Breast epithelium (tissue), 4 donors: ENCODE measurements at regions not wholly inside any gene's neighbourhood (a gene's known extent, or its start where the extent isn't known, plus 50 kb on each side); places are given as distances from the start of the nearest gene placed in this dataset.

ENCODE experiments used
- DNase-seq, 2 donors: peaks; one replicate each; pipeline ENCODE4 v3.0.0-alpha.2; 2019; ENCODE audit warnings: low spot score in 2 of 2
- H3K27ac ChIP-seq, 2 donors: fragments of 200-600 bp; sonication (generic) in 1 of 2; one replicate each; pipeline ENCODE4 v1.5.1; 2016 to 2019; ENCODE audit warnings: mild to moderate bottlenecking in 1 of 2
- H3K27me3 ChIP-seq, 2 donors: fragments of 200-600 bp; sonication (generic) in 1 of 2; one replicate each; pipeline versions ENCODE4 v1.5.1 to v1.6.0; 2017 to 2019; ENCODE audit warnings: control low read depth in 1 of 2, mild to moderate bottlenecking in 1 of 2
- H3K36me3 ChIP-seq: fragments of 200-600 bp; one replicate; pipeline ENCODE4 v1.5.1; 2019
- H3K4me1 ChIP-seq, 2 donors: fragments of 200-600 bp; sonication (generic); one replicate each; pipeline ENCODE4 v1.5.1; 2016 to 2019; ENCODE audit warnings: control low read depth in 1 of 2
- H3K4me3 ChIP-seq, 3 donors: fragments of 200-600 bp; sonication (generic); 1 replicate in 2 of 3; 2 replicates in 1 of 3; pipeline ENCODE4 v1.5.1; 2016 to 2019; ENCODE audit warnings: mild to moderate bottlenecking in 3 of 3, moderate library complexity in 2 of 3
- H3K9me3 ChIP-seq, 2 donors: fragments of 200-600 bp; sonication (generic) in 1 of 2; one replicate each; pipeline ENCODE4 v1.5.1; 2016 to 2019; ENCODE audit warnings: control low read depth in 1 of 2
- POLR2A ChIP-seq: fragments of 450-650 bp; IDR thresholded peaks from one replicate; pipeline ENCODE4 v1.6.1; 2016; ENCODE audit warnings: antibody characterized with exemption, mild to moderate bottlenecking, moderate library complexity
- POLR2AphosphoS5 ChIP-seq, 3 donors: sonication (generic); formaldehyde crosslinking; IDR thresholded peaks; one replicate each; pipeline ENCODE4 v1.6.1; 2017; ENCODE audit warnings: antibody characterized with exemption in 3 of 3
- intact Hi-C: fragments of 100-400 bp; cut with DNase I; formaldehyde crosslinking; loops from one replicate; pipeline ENCODE4 v1.15.1; 2023; ENCODE audit warnings: low total_unique reads
- TF ChIP-seq, protein P1 (sequence below), 3 donors: fragments of 450-650 bp; IDR thresholded peaks; one replicate each; pipeline ENCODE4 v1.5.1; 2016 to 2017; ENCODE audit warnings: antibody characterized with exemption in 3 of 3, mild to moderate bottlenecking in 3 of 3, moderate library complexity in 3 of 3

DNA sequence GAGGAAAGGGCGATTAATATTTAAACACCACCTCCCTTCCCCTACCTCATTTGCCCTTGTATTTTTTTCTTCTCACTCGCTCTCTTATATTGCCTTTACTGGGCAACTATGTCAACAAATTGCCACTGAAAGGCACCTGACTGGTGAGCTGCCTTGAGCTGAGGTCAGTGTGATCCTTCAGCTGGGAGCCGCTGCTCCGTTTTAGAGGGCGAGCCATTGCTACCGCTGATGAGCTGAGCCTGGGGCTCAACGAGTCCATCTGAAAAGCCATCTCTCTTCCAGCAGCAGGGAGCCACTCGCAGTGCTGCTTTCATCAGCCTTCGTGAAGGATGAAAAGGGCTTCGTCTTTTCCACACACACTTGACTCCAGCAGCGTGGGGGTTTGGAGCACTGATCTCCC lies 108.0 kb upstream of the KIF26B start:
- H3K27me3 ChIP-seq: no peaks in the 10 kb centered on the region
- intact Hi-C loops: no loop called here
- no peak overlapping the region for H3K27ac ChIP-seq
- H3K4me1 ChIP-seq: no peaks in the 10 kb centered on the region
- H3K9me3 ChIP-seq: no peaks in the 10 kb centered on the region
- TF ChIP-seq, protein P1, sequence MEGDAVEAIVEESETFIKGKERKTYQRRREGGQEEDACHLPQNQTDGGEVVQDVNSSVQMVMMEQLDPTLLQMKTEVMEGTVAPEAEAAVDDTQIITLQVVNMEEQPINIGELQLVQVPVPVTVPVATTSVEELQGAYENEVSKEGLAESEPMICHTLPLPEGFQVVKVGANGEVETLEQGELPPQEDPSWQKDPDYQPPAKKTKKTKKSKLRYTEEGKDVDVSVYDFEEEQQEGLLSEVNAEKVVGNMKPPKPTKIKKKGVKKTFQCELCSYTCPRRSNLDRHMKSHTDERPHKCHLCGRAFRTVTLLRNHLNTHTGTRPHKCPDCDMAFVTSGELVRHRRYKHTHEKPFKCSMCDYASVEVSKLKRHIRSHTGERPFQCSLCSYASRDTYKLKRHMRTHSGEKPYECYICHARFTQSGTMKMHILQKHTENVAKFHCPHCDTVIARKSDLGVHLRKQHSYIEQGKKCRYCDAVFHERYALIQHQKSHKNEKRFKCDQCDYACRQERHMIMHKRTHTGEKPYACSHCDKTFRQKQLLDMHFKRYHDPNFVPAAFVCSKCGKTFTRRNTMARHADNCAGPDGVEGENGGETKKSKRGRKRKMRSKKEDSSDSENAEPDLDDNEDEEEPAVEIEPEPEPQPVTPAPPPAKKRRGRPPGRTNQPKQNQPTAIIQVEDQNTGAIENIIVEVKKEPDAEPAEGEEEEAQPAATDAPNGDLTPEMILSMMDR (IDR thresholded peaks at IDR 0.05): no peak
- no peak for TF ChIP-seq POLR2AphosphoS5 (IDR thresholded peaks at IDR 0.05)
- no peak for TF ChIP-seq POLR2A
- H3K36me3 ChIP-seq: no peaks in the 10 kb centered on the region
- no peak overlapping the region for H3K4me3 ChIP-seq
- no peak for DNase-seq

DNA sequence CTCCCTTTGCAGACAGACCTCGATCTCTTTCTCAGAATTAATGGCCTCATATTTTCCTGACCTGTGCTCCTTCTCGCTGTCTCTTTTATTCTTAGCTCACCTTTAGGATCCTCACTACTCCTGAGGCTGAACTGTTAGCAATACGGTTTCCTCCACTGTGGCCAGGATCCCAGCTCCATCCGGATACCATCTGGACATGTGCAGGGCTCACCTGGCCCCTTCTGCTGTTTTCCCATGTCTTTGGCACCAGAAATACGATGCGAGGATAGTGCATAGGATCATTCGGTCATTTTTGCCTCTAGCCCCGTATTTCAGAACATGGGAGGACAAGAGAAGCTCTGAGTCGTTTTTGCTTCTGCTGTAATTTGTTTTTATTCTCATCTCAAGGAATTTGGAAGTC lies 108.5 kb upstream of the KIF26B start:
- Histone ChIP-seq H3K4me1 (no peaks in the 10 kb centered on the region), H3K36me3 (no peaks in the 10 kb centered on the region), H3K4me3 (no peak overlapping the region), H3K9me3 (no peaks in the 10 kb centered on the region), H3K27me3 (no peaks in the 10 kb centered on the region), H3K27ac (no peak overlapping the region)
- no peak for TF ChIP-seq POLR2AphosphoS5 (IDR thresholded peaks at IDR 0.05)
- TF ChIP-seq, protein P1 (IDR thresholded peaks at IDR 0.05): no peak
- TF ChIP-seq POLR2A: no peak
- no peak for DNase-seq
- intact Hi-C loops: no loop called here

DNA sequence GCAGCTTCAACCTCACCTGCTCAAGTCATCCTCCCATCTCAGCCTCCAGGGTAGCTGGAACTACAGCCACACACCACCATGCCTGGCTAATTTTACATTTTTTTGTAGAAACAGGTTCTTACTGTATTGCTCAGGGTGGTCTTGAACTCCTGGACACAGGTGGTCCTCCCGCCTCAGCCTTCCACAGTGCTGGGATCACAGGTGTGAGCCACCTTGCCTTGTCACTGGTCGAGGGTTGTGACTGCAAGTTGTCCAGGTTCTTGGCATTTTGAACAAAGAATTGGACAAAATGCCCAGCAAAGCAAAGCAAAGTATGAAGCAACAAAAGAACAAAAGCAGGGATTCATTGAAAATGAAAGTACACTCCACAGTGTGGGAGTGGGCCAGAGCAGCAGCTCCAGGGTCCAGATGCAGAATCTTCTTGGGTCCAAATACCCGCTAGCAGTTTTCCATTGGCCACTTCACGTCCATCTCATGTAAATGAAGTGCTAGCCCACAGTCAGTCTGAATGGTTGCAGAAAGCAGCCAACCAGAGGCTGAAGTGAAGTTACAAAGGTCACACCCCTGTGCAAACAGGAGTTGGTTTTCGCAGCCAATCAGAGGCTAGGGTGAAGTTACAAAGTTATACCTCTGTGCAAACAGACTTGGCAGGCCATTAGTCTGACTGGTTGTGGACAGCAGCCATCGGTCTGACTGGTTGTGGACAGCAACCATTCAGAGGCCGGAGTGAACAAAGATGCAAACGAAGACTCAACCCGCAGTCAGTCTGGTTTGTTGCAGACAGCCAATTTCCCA lies 109.5 kb upstream of the KIF26B start:
- Histone ChIP-seq H3K27me3 (no peaks in the 10 kb centered on the region), H3K4me3 (peak overlapping the region in 2 of 3 donors; percentile 39 to 46), H3K4me1 (no peaks in the 10 kb centered on the region), H3K36me3 (no peaks in the 10 kb centered on the region), H3K9me3 (no peaks in the 10 kb centered on the region), H3K27ac (peak overlapping the region; percentile 57 to 73)
- TF ChIP-seq POLR2AphosphoS5 (IDR thresholded peaks at IDR 0.05) (no peak), POLR2A (no peak)
- TF ChIP-seq, protein P1 (IDR thresholded peaks at IDR 0.05): no peak
- DNase-seq: peak in 1 of 2 donors; percentile 58
- intact Hi-C loops: no loop called here

DNA sequence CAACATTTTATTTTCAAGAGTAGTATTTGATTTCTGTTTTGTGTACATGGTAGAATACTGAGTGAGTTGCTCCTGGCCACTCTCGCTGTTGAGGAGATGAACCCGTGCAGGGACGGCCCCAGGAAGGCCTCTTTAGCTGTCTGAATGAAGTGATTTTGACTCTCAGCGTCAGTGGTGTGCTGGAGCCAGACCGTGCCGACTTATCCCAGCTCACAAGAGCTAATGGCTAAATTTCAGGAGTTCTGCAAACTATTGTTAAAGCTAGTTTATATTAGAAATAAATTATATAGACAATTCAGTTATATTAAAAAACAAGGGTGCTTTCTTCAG lies 111.2 kb upstream of the KIF26B start:
- TF ChIP-seq POLR2A: no peak
- no peak overlapping the region for H3K27ac ChIP-seq
- no peaks in the 10 kb centered on the region for H3K4me1 ChIP-seq
- H3K27me3 ChIP-seq: no peaks in the 10 kb centered on the region
- H3K36me3 ChIP-seq: no peaks in the 10 kb centered on the region
- no peaks in the 10 kb centered on the region for H3K9me3 ChIP-seq
- intact Hi-C loops: no loop called here
- no peak overlapping the region for H3K4me3 ChIP-seq
- no peak for DNase-seq

DNA sequence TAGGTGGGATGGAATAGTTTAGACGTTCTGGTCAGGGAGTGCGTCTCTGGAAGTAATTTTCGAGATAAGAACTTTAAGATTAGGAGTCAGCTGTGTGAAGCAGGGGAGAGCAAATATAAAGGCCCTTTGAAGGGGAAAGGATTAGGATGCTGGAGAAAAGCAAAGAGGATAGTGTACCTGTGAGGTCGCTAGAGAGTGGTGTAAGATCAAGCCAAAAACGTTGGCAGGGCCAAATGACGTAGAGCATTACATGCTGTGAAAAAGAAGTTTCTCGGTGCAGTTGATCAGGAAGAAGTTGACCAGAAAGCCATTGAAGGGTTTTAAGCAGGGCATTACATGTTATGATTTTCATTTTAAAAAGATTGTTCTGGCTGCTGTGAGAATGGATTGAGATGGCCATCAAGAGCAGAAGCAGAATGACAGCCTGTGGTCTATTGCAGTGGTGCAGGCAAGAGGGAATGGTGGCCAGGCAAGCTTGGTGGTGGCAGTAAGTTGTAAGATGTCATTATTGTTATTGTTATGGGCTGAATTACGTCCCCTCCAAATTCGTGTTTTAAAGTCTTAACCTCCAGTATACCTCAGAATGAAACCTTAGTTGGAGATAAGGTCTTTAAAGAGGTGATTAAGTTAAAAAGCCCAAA lies 113.6 kb upstream of the KIF26B start:
- H3K27ac ChIP-seq: no peak overlapping the region
- H3K9me3 ChIP-seq: no peaks in the 10 kb centered on the region
- no peaks in the 10 kb centered on the region for H3K36me3 ChIP-seq
- intact Hi-C loops: loop anchor here (1.0 kb wide), 1 partner anchor 9 kb away; no protein-coding TSS in a partner anchor
- no peaks in the 10 kb centered on the region for H3K4me1 ChIP-seq
- no peak for DNase-seq
- TF ChIP-seq POLR2A: no peak
- TF ChIP-seq, protein P1 (IDR thresholded peaks at IDR 0.05): no peak
- TF ChIP-seq POLR2AphosphoS5 (IDR thresholded peaks at IDR 0.05): no peak
- H3K27me3 ChIP-seq: no peaks in the 10 kb centered on the region
- no peak overlapping the region for H3K4me3 ChIP-seq
